COLO829 (cell line): ENCODE measurements at regions not wholly inside any gene's neighbourhood (a gene's known extent, or its start where the extent isn't known, plus 50 kb on each side); places are given as distances from the start of the nearest gene placed in this dataset.

Source experiments
- DNase-seq: peaks from one replicate; pipeline ENCODE4 v3.0.0; 2012; ENCODE audit warnings: low spot score

DNA sequence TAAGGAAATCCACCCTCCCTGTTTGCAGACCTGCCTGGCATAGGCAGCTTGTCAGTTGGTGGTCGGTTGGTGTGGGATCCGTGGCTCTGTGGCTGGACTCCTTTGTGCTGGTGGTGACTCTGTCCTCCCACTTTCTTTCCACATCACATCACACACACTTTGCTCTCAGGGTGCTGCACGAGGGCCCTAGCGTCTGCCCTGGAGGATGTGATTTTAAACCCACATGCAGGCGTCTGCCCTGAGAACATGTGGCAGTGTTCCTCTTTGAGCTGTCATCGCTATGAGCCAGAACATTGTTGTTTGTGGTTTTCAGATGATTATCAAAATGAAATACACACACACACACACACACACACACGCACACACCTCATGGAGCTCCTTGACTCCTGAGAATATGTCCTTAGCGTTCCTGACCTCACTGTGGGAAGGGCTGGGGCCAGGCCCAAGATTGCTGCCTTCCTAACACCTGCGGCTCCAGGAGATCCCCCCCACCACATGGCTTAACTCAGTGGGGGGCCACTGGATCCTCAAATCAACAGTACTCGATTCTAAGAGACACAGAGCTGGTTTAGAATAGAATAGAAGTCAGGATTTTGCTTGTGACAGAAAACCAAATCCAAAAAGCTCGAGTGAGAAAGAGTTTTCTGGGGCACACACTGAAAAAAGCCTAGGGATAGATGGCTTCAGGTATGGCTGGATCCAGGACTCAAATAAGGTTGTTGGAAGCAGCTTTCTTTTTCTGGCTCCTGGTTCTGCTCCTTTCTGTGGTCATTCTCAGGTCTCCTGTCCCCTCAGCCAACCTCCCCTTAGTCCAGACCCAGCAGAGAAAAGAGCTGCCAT lies 54.8 kb downstream of the RTP5 start:
- no peak for DNase-seq

DNA sequence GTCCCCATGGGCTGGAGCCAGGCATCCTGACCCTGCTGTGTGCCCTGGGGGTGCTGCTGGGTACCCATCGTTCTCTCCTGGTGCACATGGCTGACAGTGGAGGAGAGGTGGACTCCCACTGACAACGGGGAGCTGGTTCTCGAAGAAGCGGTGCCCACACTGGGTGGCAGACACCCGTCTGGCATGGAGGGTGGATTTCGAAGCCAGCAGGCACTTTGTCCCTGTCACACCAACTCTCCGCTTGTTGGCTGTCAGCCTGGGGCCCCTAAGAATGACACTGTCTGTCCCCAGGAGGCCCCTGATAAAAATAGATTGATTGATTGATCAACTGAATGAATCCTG lies 55.4 kb downstream of the RTP5 start:
- no peak for DNase-seq

DNA sequence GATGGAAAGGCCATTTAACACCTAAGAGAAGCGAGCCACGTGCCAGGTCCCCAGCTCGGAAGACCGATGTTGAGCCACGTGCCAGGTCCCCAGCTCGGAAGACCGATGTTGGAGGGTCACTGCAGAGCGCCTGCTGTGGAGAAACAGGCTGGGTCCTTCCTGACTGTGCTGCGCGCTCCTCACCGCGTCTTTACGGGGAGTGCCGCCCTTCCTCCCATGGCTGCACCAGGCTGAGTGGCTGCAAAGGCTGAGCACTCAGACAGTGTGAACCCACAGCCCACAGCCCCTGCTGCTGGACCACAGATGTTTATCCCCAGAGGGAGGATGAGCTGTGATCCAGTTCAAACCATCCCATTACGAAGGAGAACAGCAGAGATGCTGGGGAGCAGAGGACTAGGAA lies 55.7 kb downstream of the RTP5 start:
- DNase-seq: no peak

DNA sequence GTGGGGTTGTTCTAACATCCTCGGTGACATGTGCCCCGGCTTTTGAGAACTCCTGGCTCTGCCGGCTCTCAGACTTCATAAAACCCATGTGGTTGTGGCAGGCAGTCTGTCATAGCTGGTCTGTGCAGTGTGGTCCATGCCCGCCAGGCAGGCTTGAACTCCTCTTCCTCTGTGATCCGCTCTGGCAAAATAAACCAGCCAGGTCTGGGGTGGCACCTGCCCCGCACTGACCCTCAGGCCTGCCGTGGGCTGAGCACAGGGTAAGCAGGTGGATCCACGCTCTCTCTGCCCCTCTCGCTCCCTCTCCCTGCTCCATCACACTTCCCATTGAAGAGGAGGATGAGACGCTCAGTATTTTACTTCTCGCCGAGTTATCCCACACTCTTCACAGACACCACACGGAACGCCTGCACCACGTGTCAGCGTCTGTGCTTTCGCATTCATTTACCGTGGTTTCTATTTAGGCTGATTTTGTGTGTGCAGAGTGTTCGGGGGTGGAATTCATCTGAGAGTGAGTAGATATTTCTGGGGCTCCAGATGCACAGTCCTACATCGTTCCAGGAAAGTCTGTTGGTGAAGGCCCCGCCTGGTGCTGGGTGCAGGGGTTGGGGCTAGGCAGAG lies 56.4 kb downstream of the RTP5 start:
- no peak for DNase-seq

DNA sequence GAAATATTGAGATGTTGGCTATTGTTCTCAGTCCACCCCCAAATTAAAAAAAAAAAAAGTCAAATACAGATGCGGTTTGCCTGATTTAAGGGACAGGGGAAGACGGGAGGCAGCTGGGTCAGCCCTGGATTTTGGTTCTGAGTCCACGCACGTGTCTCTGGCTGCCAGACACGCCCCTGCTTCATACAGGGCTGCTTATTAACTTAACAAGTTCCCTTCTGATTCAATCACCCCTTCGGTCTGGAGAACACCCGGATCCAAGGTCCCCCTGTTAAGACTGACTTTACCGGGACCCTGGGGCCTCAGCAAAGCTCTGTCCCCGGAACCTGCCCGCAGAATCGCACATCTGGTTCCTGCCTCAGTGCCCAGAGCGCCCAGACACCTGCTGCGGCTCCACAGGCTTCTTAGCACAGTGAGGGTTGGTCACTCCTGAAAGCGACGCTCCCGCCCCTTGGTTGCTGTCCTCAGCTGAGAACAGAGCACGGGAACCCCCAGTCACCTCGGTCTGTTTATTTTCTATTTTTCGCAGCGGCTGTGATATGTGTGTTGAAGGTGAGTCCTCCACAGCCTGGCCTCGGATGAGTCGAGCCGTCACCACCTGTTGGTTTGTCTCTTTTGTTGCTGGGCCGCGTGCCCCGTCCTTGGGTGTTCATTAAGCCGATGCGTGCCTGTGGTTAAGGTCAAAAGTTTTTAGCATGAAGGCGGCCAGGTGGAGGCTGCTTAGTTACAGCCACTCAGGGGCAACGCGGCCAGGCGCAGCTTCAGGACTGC lies 57.2 kb downstream of the RTP5 start:
- no peak for DNase-seq

DNA sequence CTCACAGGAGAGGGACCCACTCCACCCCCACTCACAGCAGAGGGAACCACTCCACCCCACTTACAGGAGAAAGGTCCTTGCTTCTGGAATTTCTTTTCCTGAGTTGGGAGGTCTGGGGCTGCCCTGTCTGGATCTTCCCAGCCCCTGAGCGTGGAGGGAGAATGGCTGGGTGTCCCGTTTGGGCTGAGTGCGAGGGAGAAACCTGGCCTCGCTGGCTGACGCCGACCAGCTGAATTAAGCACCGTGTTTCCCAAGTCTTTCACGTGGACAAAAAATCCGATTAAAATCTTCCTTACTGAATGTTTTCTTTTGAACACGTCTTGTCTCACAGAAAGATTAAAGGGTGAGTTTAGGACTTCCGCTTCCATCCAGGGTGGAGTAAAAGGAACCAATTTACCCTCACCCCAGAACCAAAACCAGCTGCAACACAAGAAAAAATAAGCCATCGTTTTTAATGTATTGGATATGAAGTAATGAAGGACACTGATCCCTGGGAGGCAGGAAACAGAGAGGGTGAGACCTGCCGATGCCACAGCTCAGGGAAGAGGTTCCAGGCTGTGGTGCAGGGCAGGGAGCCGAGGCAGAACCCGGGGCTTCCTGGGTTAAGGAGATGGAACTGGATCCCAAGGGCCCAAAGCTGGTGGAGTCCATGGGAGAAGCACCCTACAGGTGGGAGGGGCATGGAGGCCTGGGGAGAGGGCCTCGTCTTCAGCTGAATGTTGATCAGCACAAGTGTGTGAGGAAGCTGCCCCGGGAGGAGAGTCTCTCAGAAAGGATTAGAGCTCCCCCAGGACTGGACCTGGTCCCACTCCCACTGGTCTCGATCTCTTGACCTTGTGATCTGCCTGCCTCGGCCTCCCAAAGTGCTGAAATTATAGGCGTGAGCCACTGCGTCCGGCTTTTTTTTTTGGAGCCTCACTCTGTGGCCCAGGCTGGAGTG lies 60.3 kb downstream of the RTP5 start:
- no peak for DNase-seq

DNA sequence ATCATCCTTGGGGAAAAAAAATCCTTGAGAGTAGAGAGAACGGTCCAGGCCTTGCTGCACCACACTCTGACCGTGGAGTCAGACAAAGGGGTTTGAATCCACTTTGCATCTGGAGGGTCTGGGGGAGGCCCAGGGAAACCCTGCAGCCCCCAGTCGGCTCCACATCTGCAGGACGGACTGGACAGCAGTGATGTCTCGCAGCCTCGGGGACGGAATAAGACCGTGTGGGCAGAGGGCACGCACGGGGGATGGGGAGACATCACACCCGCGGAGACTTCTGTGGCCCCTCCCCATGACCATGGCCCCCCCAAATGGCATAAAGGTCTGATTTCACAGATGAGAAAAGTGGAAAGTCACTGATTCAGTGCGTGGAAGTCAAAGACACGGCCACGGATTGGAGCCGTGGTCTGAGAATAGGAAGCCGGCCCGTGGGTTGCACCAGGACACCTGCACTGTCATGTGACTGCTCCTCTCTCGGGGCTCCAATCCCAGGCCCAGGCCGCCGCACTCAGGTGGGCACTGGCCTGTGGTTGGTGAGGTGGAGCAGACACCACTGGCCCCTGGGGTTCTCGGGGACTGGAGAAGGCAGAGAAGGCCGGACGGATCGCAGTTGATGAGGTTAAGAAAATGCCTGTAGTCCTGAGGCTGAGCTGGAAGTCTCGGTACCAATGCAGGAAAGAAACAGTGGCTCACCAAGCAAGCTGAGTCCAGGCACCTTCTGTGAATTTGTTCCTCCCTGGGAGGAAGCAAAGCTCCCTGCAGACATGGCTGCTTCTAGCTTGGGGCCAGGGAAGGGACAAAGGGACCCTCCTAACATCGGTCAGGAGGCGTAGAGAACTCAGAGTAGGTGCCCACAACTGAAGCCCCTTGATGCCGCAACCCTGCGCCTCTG lies 61.8 kb downstream of the RTP5 start:
- no peak for DNase-seq

DNA sequence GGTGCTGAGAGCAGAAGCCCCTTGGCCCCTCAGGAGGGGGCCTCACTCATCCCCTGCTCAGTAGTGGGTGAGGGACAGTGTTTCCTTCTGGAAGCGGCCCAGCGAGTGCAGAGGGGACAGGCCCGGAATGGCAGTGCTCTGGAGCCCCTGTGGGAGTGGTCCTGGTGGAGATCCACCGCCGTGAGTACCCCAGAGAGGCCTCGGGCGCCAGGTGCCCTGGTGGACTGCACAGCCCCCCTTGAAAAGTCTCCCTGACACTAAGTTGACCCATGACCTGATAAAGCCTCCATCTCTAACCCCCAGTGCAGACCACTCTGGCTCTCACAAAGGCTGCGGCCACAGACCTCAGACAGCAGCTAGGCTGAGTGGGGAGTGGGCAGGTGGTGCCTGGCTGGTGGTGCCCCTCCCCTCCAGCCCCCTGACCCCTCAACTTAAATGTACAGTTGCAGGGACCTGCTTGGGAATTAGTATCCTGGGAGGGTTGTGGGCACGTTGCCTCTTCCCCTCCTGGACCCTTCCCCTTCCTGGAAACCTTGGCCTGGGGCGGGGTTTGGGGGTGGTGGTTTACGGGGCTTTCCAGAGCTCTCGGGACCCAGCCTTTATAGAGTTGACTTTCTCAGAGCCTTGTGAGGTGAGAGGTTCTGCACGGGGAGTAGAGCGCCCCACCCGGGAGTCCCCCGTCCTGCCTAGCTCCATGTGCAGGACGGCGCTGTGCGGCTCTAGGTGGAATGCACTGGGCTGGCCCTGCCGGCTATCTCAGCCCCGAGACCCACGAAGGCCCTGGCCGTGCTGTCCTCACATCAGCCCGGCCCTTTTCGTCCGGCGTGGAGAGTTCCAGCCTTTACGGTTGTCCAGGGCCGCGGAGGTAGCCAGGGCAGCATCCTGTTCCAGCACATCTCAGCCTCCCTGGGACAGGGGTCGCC lies 62.7 kb downstream of the RTP5 start:
- no peak for DNase-seq

DNA sequence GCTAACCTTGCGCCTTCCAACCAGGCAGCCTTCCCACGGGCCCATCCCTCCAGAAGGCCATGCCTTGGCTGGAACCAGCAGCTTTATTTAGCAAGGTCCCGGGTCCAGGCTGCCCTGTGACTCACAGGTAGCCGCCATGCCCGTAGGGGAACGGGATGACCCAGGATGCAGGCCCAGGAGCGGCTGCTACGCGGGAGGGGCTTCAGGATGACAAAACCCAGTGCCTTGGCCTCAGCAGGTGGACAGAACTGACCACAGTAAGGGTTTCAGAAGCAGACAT lies 63.3 kb downstream of the RTP5 start:
- no peak for DNase-seq

DNA sequence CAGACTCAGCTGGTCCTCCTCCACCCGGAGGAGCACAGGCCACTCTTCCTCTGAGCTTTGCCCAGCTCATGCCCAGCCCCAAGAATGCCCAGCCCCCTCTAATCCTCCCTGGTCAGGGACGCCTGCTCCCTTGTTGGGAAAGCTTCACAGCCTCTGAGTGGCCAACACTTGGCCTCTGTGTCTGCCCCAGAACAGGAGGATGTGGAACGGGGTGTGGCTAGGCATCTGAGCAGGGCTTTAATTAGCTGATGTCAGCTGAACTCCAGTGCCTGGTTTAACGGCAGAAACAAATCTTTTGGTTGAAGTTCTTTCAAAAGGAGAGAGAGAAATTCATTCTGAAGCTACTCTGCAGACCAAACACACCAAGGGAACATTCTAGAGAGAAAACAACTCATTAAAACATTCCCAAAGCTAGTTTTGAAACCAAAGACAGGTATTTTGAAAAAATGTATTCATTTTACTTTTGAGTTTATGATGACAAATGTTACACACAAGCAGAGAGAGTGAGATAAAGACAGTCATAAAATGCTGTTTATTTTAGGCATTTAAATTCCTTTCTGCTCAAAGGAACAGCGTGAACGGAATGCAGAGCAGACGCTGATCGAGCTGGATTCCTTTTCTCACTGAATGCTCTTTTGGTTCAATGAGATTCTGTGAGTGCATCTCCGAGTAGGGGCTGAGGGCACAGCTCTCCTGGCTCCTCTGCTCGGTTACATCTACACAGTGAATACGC lies 63.8 kb downstream of the RTP5 start:
- no peak for DNase-seq

DNA sequence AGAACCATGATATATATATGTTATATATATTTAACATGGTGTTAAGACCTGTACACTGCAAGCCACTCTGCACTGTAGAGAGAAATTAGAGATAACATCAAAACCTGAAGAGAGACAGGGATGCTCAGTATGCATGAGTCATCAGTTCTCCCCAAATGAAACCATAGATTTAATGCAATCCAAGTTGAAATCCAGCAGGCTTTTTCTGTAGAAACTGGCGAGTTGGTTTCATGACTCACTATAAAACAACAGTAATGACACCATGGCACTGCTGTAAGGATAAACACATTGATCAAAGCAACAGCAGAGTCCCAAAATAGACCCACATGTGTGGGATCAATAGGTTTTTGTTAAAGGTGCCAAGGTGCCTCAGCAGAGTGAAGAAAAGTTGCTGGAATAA lies 65.8 kb downstream of the RTP5 start:
- DNase-seq: peak; percentile 60

DNA sequence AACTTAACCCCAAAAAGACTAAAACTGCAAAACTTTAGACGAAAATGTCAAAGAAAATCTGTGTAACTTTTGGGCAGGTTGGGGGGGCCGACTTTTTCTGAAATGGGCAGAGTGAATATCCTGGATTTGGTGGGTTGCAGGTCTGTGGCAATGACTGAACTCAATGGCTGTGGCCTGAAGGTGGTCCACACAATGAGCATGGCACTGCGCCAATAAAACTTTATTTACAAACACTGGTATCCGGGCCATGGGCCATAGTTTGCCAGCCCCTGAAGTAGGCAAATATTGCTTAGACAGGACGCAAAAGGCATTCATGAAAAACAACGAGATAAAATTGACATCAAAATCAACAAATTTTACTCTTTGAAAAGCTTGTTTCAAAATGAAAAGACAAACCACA lies 66.2 kb downstream of the RTP5 start:
- no peak for DNase-seq

DNA sequence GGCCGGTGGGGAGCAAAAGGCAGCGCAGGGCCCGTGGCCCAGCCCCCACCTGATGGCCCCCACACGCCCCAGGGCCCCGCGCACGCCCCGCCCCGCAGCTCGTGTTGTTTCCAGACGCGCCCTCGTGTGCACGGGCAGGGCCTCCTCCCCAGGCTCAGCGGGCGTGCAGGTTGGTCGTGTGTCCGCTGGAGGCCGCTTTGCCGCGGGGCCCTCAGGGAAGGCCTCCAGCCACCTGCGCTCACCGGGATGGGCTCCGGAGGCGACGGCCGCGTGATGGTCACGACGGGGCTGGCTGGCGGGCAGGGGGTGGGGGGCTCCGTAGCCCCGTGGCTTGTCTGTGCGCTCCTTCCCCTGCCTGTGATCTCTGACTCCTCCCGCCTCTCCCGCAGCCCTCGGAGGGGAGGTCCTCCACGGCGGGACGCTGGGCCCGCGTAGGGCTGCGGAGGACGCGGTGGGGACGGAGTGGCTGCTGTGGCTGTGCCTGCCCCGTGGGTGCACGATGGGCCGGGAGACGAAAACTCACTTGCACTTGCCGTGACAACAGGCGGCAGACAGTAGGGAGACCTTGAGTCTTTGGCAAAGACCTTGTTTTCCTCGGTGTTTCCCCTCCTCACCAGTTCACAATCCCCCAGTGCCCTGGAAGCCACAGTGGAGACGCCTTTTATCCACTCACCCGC lies 67.1 kb downstream of the RTP5 start:
- no peak for DNase-seq

DNA sequence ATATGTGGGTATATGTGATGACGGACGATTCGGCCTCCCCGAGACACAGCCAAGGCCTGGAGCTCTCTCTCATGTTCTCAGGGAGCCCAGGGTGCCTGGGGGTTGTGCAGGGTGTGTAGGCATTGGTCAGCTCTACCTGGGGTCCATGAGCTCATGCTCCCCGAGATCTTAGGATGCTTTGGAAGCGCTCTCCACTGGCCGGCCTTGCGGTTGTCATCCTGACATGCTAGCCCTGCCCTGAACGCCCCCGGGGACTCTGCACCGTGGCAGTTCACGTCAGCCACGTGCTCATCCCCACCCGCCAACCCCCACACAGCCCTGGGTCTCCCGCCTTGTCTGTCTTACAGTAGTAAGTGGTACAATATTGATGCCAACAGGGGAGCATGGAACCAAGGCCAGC lies 67.8 kb downstream of the RTP5 start:
- DNase-seq: no peak

DNA sequence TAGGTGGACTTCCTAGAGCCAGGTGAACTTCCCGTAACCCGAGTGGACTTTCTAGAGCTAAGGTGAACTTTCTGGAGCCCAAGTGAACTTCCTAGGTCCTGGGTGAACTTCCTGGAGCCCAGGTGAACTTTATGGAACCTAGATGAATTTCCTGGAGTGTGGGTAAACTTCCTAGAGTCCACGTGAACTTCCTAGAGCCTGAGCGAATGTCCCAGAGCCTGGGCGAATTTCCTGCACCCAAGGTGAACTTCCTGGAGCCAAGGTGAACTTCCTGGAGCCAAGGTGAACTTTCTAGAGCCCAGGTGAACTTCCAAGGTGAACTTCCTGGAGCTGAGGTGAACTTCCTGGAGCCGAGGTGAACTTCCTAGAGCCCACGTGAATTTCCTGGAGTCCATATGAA lies 70.0 kb downstream of the RTP5 start:
- DNase-seq: no peak

DNA sequence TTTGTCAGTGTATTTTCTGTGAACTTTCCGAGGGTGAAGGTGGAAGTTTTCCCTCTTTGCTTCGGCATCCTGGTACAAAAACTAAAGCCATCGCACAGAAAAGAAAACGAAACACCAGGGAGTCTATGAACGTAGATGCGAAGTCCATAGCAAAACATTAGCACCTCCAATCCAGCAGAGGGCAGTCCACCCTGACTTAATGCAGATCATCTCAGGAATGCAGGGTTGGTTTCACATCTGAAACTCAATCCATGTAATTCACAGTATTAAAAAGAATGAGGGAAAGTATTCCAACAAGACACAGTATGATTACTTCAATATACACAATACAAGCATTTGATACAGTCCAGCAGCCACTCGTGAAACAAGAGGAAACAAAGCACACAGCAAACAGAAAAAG lies 70.8 kb downstream of the RTP5 start:
- DNase-seq: no peak

DNA sequence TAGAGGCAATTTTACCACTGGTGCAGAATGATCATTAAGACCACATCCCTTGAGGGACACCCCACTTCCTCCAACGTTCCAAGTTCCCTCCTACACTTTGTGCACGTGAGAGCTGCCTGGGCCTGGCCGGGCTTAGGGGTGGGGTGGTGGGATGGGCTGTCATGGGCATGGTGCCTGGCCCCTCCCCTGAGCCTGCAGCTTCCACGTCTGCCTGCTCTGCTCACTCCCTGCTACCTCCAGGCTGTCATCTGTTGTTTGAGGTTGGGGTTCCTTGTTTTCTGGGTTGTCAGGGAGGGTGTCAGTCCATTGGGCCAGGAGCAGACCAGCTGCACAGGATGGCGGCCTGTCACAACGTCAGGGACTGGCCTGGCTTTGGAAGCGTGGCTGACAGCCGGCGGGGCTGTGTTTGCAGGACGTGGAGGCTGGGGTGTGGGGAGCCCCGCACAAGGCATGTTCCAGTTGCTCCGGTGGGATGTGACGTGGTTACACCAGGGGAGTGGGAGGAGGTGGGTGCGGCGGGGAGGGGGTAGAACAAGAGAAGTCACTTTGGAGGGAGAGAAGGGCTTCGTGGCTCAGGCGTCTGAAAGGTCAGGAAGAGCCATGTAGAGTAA lies 72.3 kb downstream of the RTP5 start:
- no peak for DNase-seq

DNA sequence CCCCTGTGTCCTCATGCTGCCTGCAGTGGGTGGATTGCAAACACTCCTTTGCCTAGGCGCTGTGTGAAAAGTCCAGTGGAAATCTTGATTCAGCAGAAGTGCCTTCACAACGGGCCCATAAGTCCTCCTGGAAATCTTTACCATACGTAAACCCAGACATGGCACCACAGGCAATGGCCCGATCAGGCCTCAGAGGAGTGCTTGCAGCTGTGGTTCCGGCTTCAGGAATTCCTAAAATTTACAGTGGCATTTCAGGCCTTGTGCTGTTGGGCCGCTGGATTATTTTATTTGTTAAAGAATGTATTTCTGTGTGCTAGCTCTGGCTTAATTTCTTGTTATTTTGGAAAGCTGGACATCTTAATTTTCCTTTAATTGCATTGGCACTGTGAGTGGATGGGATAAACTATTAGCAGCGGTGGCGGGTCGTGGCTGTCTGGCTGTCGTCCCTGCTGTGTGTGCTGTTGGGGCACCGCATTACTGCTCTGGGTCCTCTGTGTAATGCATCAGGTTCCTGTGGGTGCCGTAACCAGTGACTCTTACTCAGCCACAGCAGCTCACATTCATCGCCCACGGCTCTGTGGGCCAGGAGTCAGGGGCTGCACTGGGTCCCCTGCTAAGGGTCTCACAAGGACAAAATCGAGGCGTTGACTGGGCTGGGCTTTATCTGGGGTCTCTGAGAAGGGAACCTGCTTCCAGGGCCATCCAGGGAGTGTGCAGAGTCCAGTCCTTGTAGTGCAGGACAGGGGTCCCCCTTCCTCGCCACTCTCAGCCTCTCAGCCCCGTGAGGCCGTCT lies 73.1 kb downstream of the RTP5 start:
- DNase-seq: no peak
